B cell (primary cell): ENCODE measurements at regions not wholly inside any gene's neighbourhood (a gene's known extent, or its start where the extent isn't known, plus 50 kb on each side); places are given as distances from the start of the nearest gene placed in this dataset.

Experiments
- ATAC-seq: fragments of 200-7000 bp; cut with Tn5 transposase; one replicate; pipeline ENCODE4 v1.10.0; 2021; ENCODE audit warnings: low read depth, mild to moderate bottlenecking, moderate number of reproducible peaks, moderate library complexity
- CTCF ChIA-PET: fragments of 350-600 bp; sonication (Branson Sonifier 250); formaldehyde crosslinking; loops from one replicate; lab custom pipeline; 2021; ENCODE audit warnings: antibody characterized with exemption, inconsistent platforms; lab: Charles Lee
- POLR2A ChIA-PET: fragments of 350-600 bp; sonication (Branson Sonifier 250); formaldehyde crosslinking; loops from one replicate; lab custom pipeline; 2021; ENCODE audit warnings: antibody characterized with exemption; lab: Charles Lee
- DNase-seq: peaks from one replicate; pipeline ENCODE4 v3.0.0; 2013
- H2AFZ ChIP-seq: 2 replicates; pipeline ENCODE4 v1.6.1; 2012; ENCODE audit warnings: mild to moderate bottlenecking, low read depth, low read length; ENCODE audit not compliant: insufficient read depth, poor library complexity, severe bottlenecking
- H3K27ac ChIP-seq, 2 donors: 1 replicate in 1 of 2; 2 replicates in 1 of 2; pipeline ENCODE4 v1.5.1; 2012 to 2013; ENCODE audit warnings: low read length in 2 of 2, mild to moderate bottlenecking in 2 of 2, moderate library complexity in 1 of 2
- H3K27me3 ChIP-seq, 4 experiments: fragments of 200-600 bp in 1 of 4; sonication (generic) in 1 of 4; replicated peaks in 1 of 4; 1 replicate in 2 of 4; 2 replicates in 2 of 4; pipeline versions ENCODE4 v1.6.1 to v1.7.0; 2013 to 2016; ENCODE audit warnings: low read length in 3 of 4, mild to moderate bottlenecking in 2 of 4, mixed read lengths in 1 of 4, moderate library complexity in 1 of 4; ENCODE audit not compliant: insufficient read depth in 4 of 4, control insufficient read depth in 3 of 4; ENCODE audit errors: control extremely low read depth in 1 of 4
- H3K36me3 ChIP-seq, 2 experiments: replicated peaks in 1 of 2; 1 replicate in 1 of 2; 2 replicates in 1 of 2; pipeline versions ENCODE4 v1.6.1 to v1.7.1; 2013; ENCODE audit warnings: low read length in 1 of 2; ENCODE audit not compliant: insufficient read depth in 2 of 2, control insufficient read depth in 1 of 2; ENCODE audit errors: control extremely low read depth in 1 of 2, extremely low read depth in 1 of 2
- H3K4me1 ChIP-seq, 2 donors: fragments of 200-600 bp in 1 of 2; sonication (generic) in 1 of 2; 1 replicate in 1 of 2; 2 replicates in 1 of 2; pipeline versions ENCODE4 v1.5.1 to v1.6.1; 2013 to 2017; ENCODE audit warnings: low read length in 2 of 2; ENCODE audit not compliant: control insufficient read depth in 2 of 2, insufficient read depth in 2 of 2
- H3K4me2 ChIP-seq: replicated peaks from 2 replicates; pipeline ENCODE3; 2012; ENCODE audit warnings: mild to moderate bottlenecking, low read depth, low read length; ENCODE audit not compliant: poor library complexity, severe bottlenecking
- H3K4me3 ChIP-seq, 5 experiments: fragments of 200-600 bp in 1 of 5; sonication (generic) in 1 of 5; 1 replicate in 3 of 5; 2 replicates in 2 of 5; pipeline versions ENCODE4 v1.5.1 to v1.7.0; 2011 to 2016; ENCODE audit warnings: low read length in 4 of 5, mild to moderate bottlenecking in 4 of 5, low read depth in 2 of 5, control low read depth in 1 of 5, moderate library complexity in 1 of 5; ENCODE audit not compliant: insufficient read depth in 1 of 5; ENCODE audit errors: control extremely low read depth in 1 of 5, extremely low read depth in 1 of 5
- H3K79me2 ChIP-seq: fragments of 200-600 bp; sonication (generic); one replicate; pipeline ENCODE4 v1.6.0; 2016; ENCODE audit warnings: low read length; ENCODE audit not compliant: control insufficient read depth, insufficient read depth
- H3K9ac ChIP-seq: fragments of 200-600 bp; sonication (generic); 2 replicates; pipeline ENCODE4 v1.6.1; 2017; ENCODE audit warnings: mild to moderate bottlenecking, low read length, moderate library complexity
- H3K9me3 ChIP-seq, 3 donors: one replicate each; pipeline versions ENCODE4 v1.6.1 to v1.7.1; 2013; ENCODE audit warnings: low read length in 2 of 3; ENCODE audit not compliant: control insufficient read depth in 2 of 3, insufficient read depth in 1 of 3; ENCODE audit errors: control extremely low read depth in 1 of 3
- H4K20me1 ChIP-seq: 2 replicates; pipeline ENCODE4 v1.6.0; 2012; ENCODE audit warnings: mild to moderate bottlenecking, low read length; ENCODE audit not compliant: insufficient read depth, control insufficient read depth, poor library complexity, severe bottlenecking
- H3K27ac Mint-ChIP-seq: one replicate; pipeline ENCODE4 v1.8.0; 2021; ENCODE audit warnings: mixed read lengths
- H3K27me3 Mint-ChIP-seq: one replicate; pipeline ENCODE4 v1.8.0; 2021; ENCODE audit warnings: mixed read lengths
- H3K4me1 Mint-ChIP-seq: one replicate; pipeline ENCODE4 v1.8.0; 2021; ENCODE audit warnings: mixed read lengths
- H3K4me3 Mint-ChIP-seq: one replicate; pipeline ENCODE4 v1.8.0; 2021; ENCODE audit warnings: mixed read lengths
- H3K9me3 Mint-ChIP-seq: one replicate; pipeline ENCODE4 v1.8.0; 2022; ENCODE audit warnings: mixed read lengths; ENCODE audit not compliant: insufficient read depth
- EZH2 ChIP-seq: IDR thresholded peaks from 2 replicates; pipeline ENCODE4 v1.6.1; 2012; ENCODE audit warnings: borderline replicate concordance, low read depth, mild to moderate bottlenecking, moderate library complexity, low read length; ENCODE audit not compliant: insufficient read depth, poor library complexity, severe bottlenecking
- WGBS: methylation state at CpG from one replicate; pipeline ENCODE4 v1.1.5; 2013; ENCODE audit warnings: missing lambda C conversion rate; ENCODE audit not compliant: insufficient coverage; 5-methylcytosine and 5-hydroxymethylcytosine counted together
- intact Hi-C: fragments of 100-400 bp; cut with micrococcal nuclease; formaldehyde crosslinking; loops from one replicate; pipeline ENCODE4 v1.10.0; 2022
- TF ChIP-seq, protein P1 (sequence below): fragments of 200-600 bp; IDR thresholded peaks from one replicate; pipeline ENCODE4 v1.8.0; 2022; ENCODE audit warnings: antibody characterized with exemption, mild to moderate bottlenecking

DNA sequence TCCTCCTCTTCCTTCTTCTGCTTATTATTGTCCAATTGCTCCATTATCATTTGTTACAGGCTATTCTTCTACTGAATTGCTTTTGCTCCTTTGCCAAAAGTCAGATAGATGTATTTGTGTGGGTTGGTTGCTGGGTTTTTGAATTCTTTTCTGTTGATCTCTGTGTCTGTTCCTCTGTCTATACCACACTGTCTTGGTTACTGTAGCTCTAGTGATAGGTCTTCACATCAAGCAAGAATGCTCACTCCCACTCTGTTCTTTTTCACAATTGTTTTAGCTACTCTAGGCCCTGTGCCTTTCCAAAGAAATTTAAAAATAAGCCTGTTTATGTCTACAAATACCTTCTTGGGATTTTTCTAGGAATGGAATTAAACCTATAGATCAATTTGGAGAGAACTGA lies 217.2 kb downstream of the GALR1 start:
- H3K79me2 ChIP-seq = no peaks in the 10 kb centered on the region
- H3K4me2 ChIP-seq = no peak overlapping the region
- H3K27me3 ChIP-seq = peaks cover 0 to 3% (median 0%) of the 10 kb centered on the region in 4 experiments
- H3K36me3 ChIP-seq = no peaks in the 10 kb centered on the region
- no peak overlapping the region for H3K4me3 Mint-ChIP-seq
- ChIA-PET POLR2A (no interaction called here), CTCF (no interaction called here)
- H3K4me1 Mint-ChIP-seq = no peaks in the 10 kb centered on the region
- DNase-seq (no peak), ATAC-seq (no peak)
- no peak overlapping the region for H3K9ac ChIP-seq
- H3K27ac Mint-ChIP-seq = no peak overlapping the region
- no peak for TF ChIP-seq EZH2
- TF ChIP-seq, protein P1, sequence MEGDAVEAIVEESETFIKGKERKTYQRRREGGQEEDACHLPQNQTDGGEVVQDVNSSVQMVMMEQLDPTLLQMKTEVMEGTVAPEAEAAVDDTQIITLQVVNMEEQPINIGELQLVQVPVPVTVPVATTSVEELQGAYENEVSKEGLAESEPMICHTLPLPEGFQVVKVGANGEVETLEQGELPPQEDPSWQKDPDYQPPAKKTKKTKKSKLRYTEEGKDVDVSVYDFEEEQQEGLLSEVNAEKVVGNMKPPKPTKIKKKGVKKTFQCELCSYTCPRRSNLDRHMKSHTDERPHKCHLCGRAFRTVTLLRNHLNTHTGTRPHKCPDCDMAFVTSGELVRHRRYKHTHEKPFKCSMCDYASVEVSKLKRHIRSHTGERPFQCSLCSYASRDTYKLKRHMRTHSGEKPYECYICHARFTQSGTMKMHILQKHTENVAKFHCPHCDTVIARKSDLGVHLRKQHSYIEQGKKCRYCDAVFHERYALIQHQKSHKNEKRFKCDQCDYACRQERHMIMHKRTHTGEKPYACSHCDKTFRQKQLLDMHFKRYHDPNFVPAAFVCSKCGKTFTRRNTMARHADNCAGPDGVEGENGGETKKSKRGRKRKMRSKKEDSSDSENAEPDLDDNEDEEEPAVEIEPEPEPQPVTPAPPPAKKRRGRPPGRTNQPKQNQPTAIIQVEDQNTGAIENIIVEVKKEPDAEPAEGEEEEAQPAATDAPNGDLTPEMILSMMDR = no peak
- intact Hi-C loops = loop anchor here (5.0 kb wide), 1 partner anchor 590 kb away; no protein-coding TSS in a partner anchor
- no peak overlapping the region for H3K4me3 ChIP-seq
- no peaks in the 10 kb centered on the region for H3K9me3 Mint-ChIP-seq
- H3K27me3 Mint-ChIP-seq = peaks cover 25% of the 10 kb centered on the region
- no peak overlapping the region for H2AFZ ChIP-seq
- no peaks in the 10 kb centered on the region for H3K4me1 ChIP-seq
- no peaks in the 10 kb centered on the region for H4K20me1 ChIP-seq
- H3K27ac ChIP-seq = no peak overlapping the region
- no peaks in the 10 kb centered on the region for H3K9me3 ChIP-seq

DNA sequence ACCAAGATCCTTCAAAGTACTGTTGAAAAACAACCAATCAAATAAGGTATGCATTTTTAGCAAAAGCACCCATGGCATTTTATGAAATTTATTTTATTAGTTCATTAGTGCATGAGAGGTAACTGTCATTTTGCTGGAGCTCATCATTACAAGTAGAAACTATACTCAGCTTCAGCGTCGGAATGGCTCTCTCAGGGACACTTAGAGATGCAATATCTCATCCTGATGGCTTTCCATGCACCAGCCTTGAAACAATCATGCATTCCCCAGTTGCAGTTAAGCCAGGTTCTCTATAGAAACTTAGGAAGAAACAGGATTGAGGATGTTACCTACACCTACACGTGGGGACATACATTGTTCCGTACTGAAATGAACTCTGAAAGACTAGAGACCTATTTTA lies 219.5 kb downstream of the GALR1 start:
- no peaks in the 10 kb centered on the region for H3K9me3 Mint-ChIP-seq
- H3K27me3 Mint-ChIP-seq = peaks cover 20% of the 10 kb centered on the region
- Histone ChIP-seq H3K4me1 (no peaks in the 10 kb centered on the region), H3K4me2 (no peak overlapping the region), H3K9ac (no peak overlapping the region), H4K20me1 (no peaks in the 10 kb centered on the region), H2AFZ (no peak overlapping the region), H3K27ac (no peak overlapping the region), H3K79me2 (no peaks in the 10 kb centered on the region), H3K36me3 (no peaks in the 10 kb centered on the region), H3K9me3 (no peaks in the 10 kb centered on the region), H3K4me3 (no peak overlapping the region), H3K27me3 (peaks cover 0 to 3% (median 0%) of the 10 kb centered on the region in 4 experiments)
- ChIA-PET CTCF (interaction anchor here (1.3 to 2.6 kb wide), 4 partner anchors 469 to 666 kb away, joined by 3 to 14 read pairs (median 6); no protein-coding TSS in a partner anchor), POLR2A (no interaction called here)
- no peaks in the 10 kb centered on the region for H3K4me1 Mint-ChIP-seq
- H3K27ac Mint-ChIP-seq = no peak overlapping the region
- ATAC-seq = no peak
- no peak for DNase-seq
- intact Hi-C loops = loop anchor here (1.0 to 5.0 kb wide), 3 partner anchors 547 to 666 kb away; no protein-coding TSS in a partner anchor
- no peak overlapping the region for H3K4me3 Mint-ChIP-seq
- 100% methylated on average over 2 of the region's 4 CpGs for WGBS
- no peak for TF ChIP-seq EZH2
- TF ChIP-seq, protein P1 = peak; percentile 1
